ENCODE measurements at regions not wholly inside any gene's neighbourhood (a gene's known extent, or its start where the extent isn't known, plus 50 kb on each side); places are given as distances from the start of the nearest gene placed in this dataset.
"Not testable (repeated sequence)": the region's sequence is repeated elsewhere in the genome, so short reads cannot be mapped to it uniquely, and the experiment has no call there.

GRCh38 chr2:212912445-212913103 lies 238.8 kb downstream of the IKZF2 start:
- no peak for DNase-seq

- DNase-seq: no peak
These were observed 240.4 kb downstream of the IKZF2 start for GRCh38 chr2:212911011-212911410.

- no peak for DNase-seq
These were observed 242.6 kb downstream of the IKZF2 start for GRCh38 chr2:212908682-212909435.

GRCh38 chr2:212908031-212908430 lies 243.4 kb downstream of the IKZF2 start:
- DNase-seq: no peak

GRCh38 chr2:212906620-212907019 lies 244.8 kb downstream of the IKZF2 start:
- no peak for DNase-seq

GRCh38 chr2:212905640-212906201 lies 245.7 kb downstream of the IKZF2 start:
- no peak for DNase-seq

GRCh38 chr2:212904646-212905045 lies 246.8 kb downstream of the IKZF2 start:
- DNase-seq: no peak

GRCh38 chr2:212903413-212903812 lies 248.0 kb downstream of the IKZF2 start:
- DNase-seq: no peak

GRCh38 chr2:212902421-212902820 lies 249.0 kb downstream of the IKZF2 start:
- no peak for DNase-seq

GRCh38 chr2:212901604-212902275 lies 249.7 kb downstream of the IKZF2 start:
- no peak for DNase-seq

- DNase-seq: no peak
These were observed 250.7 kb downstream of the IKZF2 start for GRCh38 chr2:212900715-212901114.

GRCh38 chr2:212898011-212898410 lies 253.4 kb downstream of the IKZF2 start:
- no peak for DNase-seq

GRCh38 chr2:212897296-212897695 lies 254.1 kb downstream of the IKZF2 start:
- DNase-seq: no peak

- no peak for DNase-seq
These were observed 257.4 kb downstream of the IKZF2 start for GRCh38 chr2:212894026-212894425.

- no peak for DNase-seq
These were observed 258.2 kb downstream of the IKZF2 start for GRCh38 chr2:212893216-212893615.

- peak; percentile 23 for DNase-seq
These were observed 259.2 kb downstream of the IKZF2 start for GRCh38 chr2:212892193-212892592.

- no peak for DNase-seq
These were observed 259.8 kb downstream of the IKZF2 start for GRCh38 chr2:212891580-212891979.

GRCh38 chr2:212882626-212883025 lies 268.8 kb downstream of the IKZF2 start:
- no peak for DNase-seq

GRCh38 chr2:212876556-212876955 lies 274.9 kb downstream of the IKZF2 start:
- not testable (repeated sequence) for DNase-seq

GRCh38 chr2:212875950-212876349 lies 275.5 kb downstream of the IKZF2 start:
- DNase-seq: not testable (repeated sequence)

GRCh38 chr2:212873256-212873655 lies 278.2 kb downstream of the IKZF2 start:
- DNase-seq: no peak

- no peak for DNase-seq
These were observed 279.8 kb downstream of the IKZF2 start for GRCh38 chr2:212871597-212871996.

GRCh38 chr2:212864186-212864585 lies 287.2 kb downstream of the IKZF2 start:
- DNase-seq: no peak

GRCh38 chr2:212863185-212863588 lies 288.2 kb downstream of the IKZF2 start:
- peak; percentile 67 for DNase-seq

All from hematopoietic multipotent progenitor cell treated with erythropoietin and hydrocortisone succinate and interleukin-3 and kit ligand, for 8 days (in vitro differentiated cells).